ENCODE measurements at regions not wholly inside any gene's neighbourhood (a gene's known extent, or its start where the extent isn't known, plus 50 kb on each side); places are given as distances from the start of the nearest gene placed in this dataset.

- TF ChIP-seq REST (IDR thresholded peaks at IDR 0.05; ENCODE audit: unreplicated experiment) (no peak), CTCF (conservative IDR thresholded peaks at IDR 0.05; ENCODE audit: low read depth in 2 of 2) (no peak), EZH2phosphoT487 (IDR thresholded peaks at IDR 0.05; ENCODE audit: unreplicated experiment) (no peak), POLR2AphosphoS5 (IDR thresholded peaks at IDR 0.05; ENCODE audit: low read depth) (no peak)
Observed at GRCh38 chr7:155218276-155219153, 79.2 kb upstream of the INSIG1 start.

All from GM23338 (cell line).